NT2/D1 (cell line): ENCODE measurements at regions not wholly inside any gene's neighbourhood (a gene's known extent, or its start where the extent isn't known, plus 50 kb on each side); places are given as distances from the start of the nearest gene placed in this dataset.

Experiments
- SUZ12 ChIP-seq: IDR thresholded peaks from 2 replicates; pipeline ENCODE4 v1.6.1; 2011; ENCODE audit not compliant: insufficient read length, insufficient read depth; ENCODE audit errors: extremely low read depth
- YY1 ChIP-seq: IDR thresholded peaks from 2 replicates; pipeline ENCODE4 v1.6.1; 2011; ENCODE audit not compliant: insufficient read length, insufficient read depth
- ZNF274 ChIP-seq: IDR thresholded peaks from 2 replicates; pipeline ENCODE4 v1.6.1; 2011; ENCODE audit warnings: mild to moderate bottlenecking, low read depth, low read length

DNA sequence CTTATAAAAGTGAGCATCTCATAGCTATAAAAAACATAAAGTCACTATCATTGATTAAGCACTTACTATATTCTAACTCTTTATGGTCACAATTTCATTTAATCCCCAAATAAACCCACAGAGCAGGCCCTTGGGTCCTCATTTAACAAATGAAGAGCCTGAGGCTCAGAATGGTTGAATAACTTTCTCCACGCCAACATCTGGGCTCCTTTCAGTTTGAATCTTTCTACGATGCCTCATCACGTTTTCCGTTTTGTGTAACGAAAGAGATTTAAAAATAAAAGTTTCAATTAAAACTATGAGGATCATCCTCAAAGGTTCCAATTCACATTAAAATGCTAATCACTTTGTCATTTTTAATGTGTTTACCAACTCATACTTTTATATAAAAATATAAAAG, 74.2 kb upstream of the ADAMTS18 start:
- TF ChIP-seq YY1 (no peak), ZNF274 (no peak), SUZ12 (no peak)
